A673 (cell line): ENCODE measurements at regions not wholly inside any gene's neighbourhood (a gene's known extent, or its start where the extent isn't known, plus 50 kb on each side); places are given as distances from the start of the nearest gene placed in this dataset.

Experiments used
- BruUV-seq: library from RNA; stranded (reverse); fragments of 400-500 nt; replicated peaks from 2 replicates; lab custom pipeline; 2021; lab: Mats Ljungman, UMichigan
- CTCF ChIA-PET: fragments of 300-600 bp; sonication (Branson Sonifier 250); formaldehyde crosslinking; loops from one replicate; lab custom pipeline; 2022; ENCODE audit warnings: antibody characterized with exemption; lab: Charles Lee
- POLR2A ChIA-PET: fragments of 300-600 bp; sonication (Branson Sonifier 250); formaldehyde crosslinking; loops from one replicate; lab custom pipeline; 2022; ENCODE audit warnings: antibody characterized with exemption; ENCODE audit not compliant: low non-redundant PET; lab: Charles Lee
- DNase-seq: peaks from one replicate; pipeline ENCODE4 v3.0.0-alpha.2; 2015; ENCODE audit warnings: low spot score
- H3K27ac ChIP-seq: fragments of 200-600 bp; sonication (generic); 2 replicates; pipeline ENCODE4 v1.5.1; 2016; ENCODE audit warnings: mixed run types, low read depth, mild to moderate bottlenecking, mixed read lengths, antibody characterized with exemption, low read length; ENCODE audit not compliant: poor library complexity, severe bottlenecking
- H3K27me3 ChIP-seq: fragments of 200-600 bp; sonication (generic); replicated peaks from 2 replicates; pipeline ENCODE4 v1.6.1; 2017; ENCODE audit warnings: mixed run types, low read depth, mild to moderate bottlenecking, mixed read lengths, antibody characterized with exemption, low read length; ENCODE audit not compliant: insufficient read depth, poor library complexity
- H3K36me3 ChIP-seq: fragments of 200-600 bp; sonication (generic); 2 replicates; pipeline ENCODE4 v1.6.1; 2016; ENCODE audit warnings: mixed run types, mild to moderate bottlenecking, mixed read lengths, antibody characterized with exemption, low read length; ENCODE audit not compliant: insufficient read depth, poor library complexity, severe bottlenecking
- H3K4me1 ChIP-seq: fragments of 200-600 bp; sonication (generic); 2 replicates; pipeline ENCODE4 v1.6.1; 2017; ENCODE audit warnings: mixed run types, mild to moderate bottlenecking, mixed read lengths, antibody characterized with exemption, low read length; ENCODE audit not compliant: insufficient read depth, poor library complexity, severe bottlenecking
- H3K4me3 ChIP-seq: fragments of 200-600 bp; sonication (generic); 2 replicates; pipeline ENCODE4 v1.5.1; 2016; ENCODE audit warnings: low read depth, mixed run types, mild to moderate bottlenecking, mixed read lengths, low read length; ENCODE audit not compliant: poor library complexity, severe bottlenecking
- H3K9me3 ChIP-seq: fragments of 200-600 bp; sonication (generic); 2 replicates; pipeline ENCODE4 v1.6.1; 2016; ENCODE audit warnings: mixed run types, low read depth, mild to moderate bottlenecking, mixed read lengths, antibody characterized with exemption, low read length; ENCODE audit not compliant: poor library complexity, severe bottlenecking
- CTCF ChIP-seq: fragments of 300-800, 200-600 bp; sonication (generic); conservative IDR thresholded peaks from 2 replicates; pipeline ENCODE4 v1.5.1; 2017; ENCODE audit warnings: low read depth, mild to moderate bottlenecking, antibody characterized with exemption, low read length, moderate library complexity, mixed read lengths
- EZH2 ChIP-seq: fragments of 200-600 bp; sonication (generic); IDR thresholded peaks from 2 replicates; pipeline ENCODE4 v1.6.1; 2017; ENCODE audit warnings: borderline replicate concordance, low read depth, mild to moderate bottlenecking, mixed read lengths, antibody characterized with exemption, low read length; ENCODE audit not compliant: poor library complexity, severe bottlenecking
- intact Hi-C: fragments of 100-400 bp; cut with micrococcal nuclease; formaldehyde crosslinking; loops from one replicate; pipeline ENCODE4 v1.10.0; 2022; ENCODE audit not compliant: unreplicated experiment

GRCh38 chr9:27963836-27964235, 390.6 kb upstream of the C9orf72 start:
- no peak for DNase-seq
- Histone ChIP-seq H3K36me3 (no peaks in the 10 kb centered on the region), H3K9me3 (no peaks in the 10 kb centered on the region), H3K4me3 (no peak overlapping the region), H3K27ac (no peak overlapping the region), H3K27me3 (no peaks in the 10 kb centered on the region), H3K4me1 (no peaks in the 10 kb centered on the region)
- no TSS peak for BruUV-seq
- TF ChIP-seq EZH2 (no peak), CTCF (no peak)
- intact Hi-C loops = no loop called here
- ChIA-PET CTCF (no interaction called here), POLR2A (no interaction called here)

- TF ChIP-seq CTCF (no peak), EZH2 (no peak)
- no peak for DNase-seq
- Histone ChIP-seq H3K4me1 (no peaks in the 10 kb centered on the region), H3K4me3 (no peak overlapping the region), H3K27ac (no peak overlapping the region), H3K27me3 (no peaks in the 10 kb centered on the region), H3K36me3 (no peaks in the 10 kb centered on the region), H3K9me3 (no peaks in the 10 kb centered on the region)
- intact Hi-C loops = no loop called here
- CTCF ChIA-PET = no interaction called here
- BruUV-seq = no TSS peak
- POLR2A ChIA-PET = no interaction called here
Measured at GRCh38 chr9:27967210-27967609, 393.9 kb upstream of the C9orf72 start.

- BruUV-seq = no TSS peak
- no peaks in the 10 kb centered on the region for H3K36me3 ChIP-seq
- no peaks in the 10 kb centered on the region for H3K4me1 ChIP-seq
- ChIA-PET POLR2A (no interaction called here), CTCF (no interaction called here)
- H3K9me3 ChIP-seq = no peaks in the 10 kb centered on the region
- H3K27ac ChIP-seq = no peak overlapping the region
- TF ChIP-seq EZH2 (no peak), CTCF (no peak)
- no peak overlapping the region for H3K4me3 ChIP-seq
- H3K27me3 ChIP-seq = no peaks in the 10 kb centered on the region
- intact Hi-C loops = no loop called here
- no peak for DNase-seq
Measured at GRCh38 chr9:27977931-27978330, 404.6 kb upstream of the C9orf72 start.
